Coronary artery (tissue), 2 donors: ENCODE measurements at regions not wholly inside any gene's neighbourhood (a gene's known extent, or its start where the extent isn't known, plus 50 kb on each side); places are given as distances from the start of the nearest gene placed in this dataset.

Experiments used
- DNase-seq: peaks from one replicate; pipeline ENCODE4 v3.0.0-alpha.2; 2017; ENCODE audit warnings: low spot score
- H3K27ac ChIP-seq, 2 donors: fragments of 200-600 bp; sonication (generic); one replicate each; pipeline ENCODE4 v1.5.1; 2016 to 2019
- H3K4me3 ChIP-seq: fragments of 200-600 bp; sonication (generic); 2 replicates; pipeline ENCODE4 v1.5.1; 2016; ENCODE audit warnings: mild to moderate bottlenecking, moderate library complexity
- CTCF ChIP-seq: fragments of 200-600 bp; sonication (generic); IDR thresholded peaks from one replicate; pipeline ENCODE4 v1.5.1; 2019; ENCODE audit warnings: antibody characterized with exemption

GRCh38 chr12:13504736-13505135, 308.2 kb downstream of the EMP1 start:
- no peak for TF ChIP-seq CTCF
- Histone ChIP-seq H3K4me3 (no peak overlapping the region), H3K27ac (no peak overlapping the region)
- no peak for DNase-seq

GRCh38 chr12:13504074-13504473, 307.5 kb downstream of the EMP1 start:
- DNase-seq, result no peak
- Histone ChIP-seq H3K27ac (no peak overlapping the region), H3K4me3 (no peak overlapping the region)
- no peak for TF ChIP-seq CTCF

GRCh38 chr12:13503094-13503835, 306.7 kb downstream of the EMP1 start:
- Histone ChIP-seq H3K4me3 (no peak overlapping the region), H3K27ac (no peak overlapping the region)
- TF ChIP-seq CTCF, result no peak
- DNase-seq, result no peak

- no peak for TF ChIP-seq CTCF
- H3K27ac ChIP-seq, result no peak overlapping the region
- no peak for DNase-seq
- no peak overlapping the region for H3K4me3 ChIP-seq
These were observed 302.5 kb downstream of the EMP1 start for GRCh38 chr12:13499008-13499407.

GRCh38 chr12:13496111-13496510, 299.6 kb downstream of the EMP1 start:
- Histone ChIP-seq H3K4me3 (no peak overlapping the region), H3K27ac (no peak overlapping the region)
- no peak for TF ChIP-seq CTCF
- DNase-seq, result no peak

GRCh38 chr12:13489246-13489645, 292.7 kb downstream of the EMP1 start:
- no peak for TF ChIP-seq CTCF
- no peak overlapping the region for H3K4me3 ChIP-seq
- no peak overlapping the region for H3K27ac ChIP-seq
- no peak for DNase-seq

GRCh38 chr12:13487326-13487725, 290.8 kb downstream of the EMP1 start:
- no peak overlapping the region for H3K27ac ChIP-seq
- no peak for TF ChIP-seq CTCF

More at GRCh38 chr12:13487326-13487725, 290.8 kb downstream of the EMP1 start:
- DNase-seq, result no peak
- H3K4me3 ChIP-seq, result no peak overlapping the region
